ENCODE measurements at regions not wholly inside any gene's neighbourhood (a gene's known extent, or its start where the extent isn't known, plus 50 kb on each side); places are given as distances from the start of the nearest gene placed in this dataset.

DNA sequence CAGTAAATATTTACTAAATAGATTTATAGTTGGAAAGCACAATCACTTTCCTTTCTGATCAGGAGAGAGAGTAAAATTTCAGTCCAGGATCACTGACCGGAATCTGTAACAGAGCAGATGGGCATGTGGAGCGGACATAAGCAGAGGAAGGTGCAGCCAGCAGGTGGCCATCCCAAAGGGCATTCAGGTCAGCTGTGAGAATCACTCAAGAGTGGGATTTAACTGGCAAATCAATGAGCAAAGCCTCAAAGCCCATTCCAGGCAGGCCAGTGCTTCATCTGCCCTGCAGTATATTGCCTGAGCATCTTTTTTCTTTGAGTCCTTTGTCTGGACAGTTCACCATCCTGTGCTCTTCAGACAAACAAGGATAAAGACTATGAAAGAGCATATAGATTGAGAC lies 166.4 kb upstream of the SLC14A2 start:
- H3K9me3 ChIP-seq (ENCODE audit: control extremely low read depth in 1 of 3, control insufficient read depth in 2 of 3, insufficient read depth in 1 of 3, low read length in 2 of 3): no peaks in the 10 kb centered on the region
- no peak overlapping the region for H3K4me3 ChIP-seq (ENCODE audit: control extremely low read depth in 1 of 5, extremely low read depth in 1 of 5, insufficient read depth in 1 of 5, low read depth in 2 of 5, low read length in 4 of 5)
- ChIA-PET CTCF (interaction anchor here (0.8 kb wide), 1 partner anchor 33 kb away, joined by 3 read pairs; no protein-coding TSS in a partner anchor), POLR2A (no interaction called here)
- H3K4me2 ChIP-seq (replicated peaks; ENCODE audit: low read depth, low read length, poor library complexity, severe bottlenecking): no peak overlapping the region
- Mint-ChIP-seq H3K9me3 (ENCODE audit: insufficient read depth) (no peaks in the 10 kb centered on the region), H3K4me1 (peaks cover 2% of the 10 kb centered on the region), H3K27me3 (peaks cover 15% of the 10 kb centered on the region), H3K27ac (no peak overlapping the region), H3K4me3 (no peak overlapping the region)
- no peak overlapping the region for H3K9ac ChIP-seq (ENCODE audit: low read length)
- H3K27ac ChIP-seq (ENCODE audit: low read length in 2 of 2): no peak overlapping the region
- intact Hi-C loops (cut with micrococcal nuclease): no loop called here
- H3K79me2 ChIP-seq (ENCODE audit: control insufficient read depth, insufficient read depth, low read length): no peaks in the 10 kb centered on the region
- no peak for TF ChIP-seq EZH2 (IDR thresholded peaks at IDR 0.05; ENCODE audit: borderline replicate concordance, insufficient read depth, low read depth, low read length, poor library complexity, severe bottlenecking)
- TF ChIP-seq, protein P1, sequence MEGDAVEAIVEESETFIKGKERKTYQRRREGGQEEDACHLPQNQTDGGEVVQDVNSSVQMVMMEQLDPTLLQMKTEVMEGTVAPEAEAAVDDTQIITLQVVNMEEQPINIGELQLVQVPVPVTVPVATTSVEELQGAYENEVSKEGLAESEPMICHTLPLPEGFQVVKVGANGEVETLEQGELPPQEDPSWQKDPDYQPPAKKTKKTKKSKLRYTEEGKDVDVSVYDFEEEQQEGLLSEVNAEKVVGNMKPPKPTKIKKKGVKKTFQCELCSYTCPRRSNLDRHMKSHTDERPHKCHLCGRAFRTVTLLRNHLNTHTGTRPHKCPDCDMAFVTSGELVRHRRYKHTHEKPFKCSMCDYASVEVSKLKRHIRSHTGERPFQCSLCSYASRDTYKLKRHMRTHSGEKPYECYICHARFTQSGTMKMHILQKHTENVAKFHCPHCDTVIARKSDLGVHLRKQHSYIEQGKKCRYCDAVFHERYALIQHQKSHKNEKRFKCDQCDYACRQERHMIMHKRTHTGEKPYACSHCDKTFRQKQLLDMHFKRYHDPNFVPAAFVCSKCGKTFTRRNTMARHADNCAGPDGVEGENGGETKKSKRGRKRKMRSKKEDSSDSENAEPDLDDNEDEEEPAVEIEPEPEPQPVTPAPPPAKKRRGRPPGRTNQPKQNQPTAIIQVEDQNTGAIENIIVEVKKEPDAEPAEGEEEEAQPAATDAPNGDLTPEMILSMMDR (IDR thresholded peaks at IDR 0.05): no peak
- no peaks in the 10 kb centered on the region for H4K20me1 ChIP-seq (ENCODE audit: control insufficient read depth, insufficient read depth, low read length, poor library complexity, severe bottlenecking)
- DNase-seq (no peak), ATAC-seq (ENCODE audit: low read depth) (no peak)
- 97% methylated on average over 2 of the region's 2 CpGs for WGBS (ENCODE audit: insufficient coverage)
- H2AFZ ChIP-seq (ENCODE audit: insufficient read depth, low read depth, low read length, poor library complexity, severe bottlenecking): no peak overlapping the region
- no peaks in the 10 kb centered on the region for H3K4me1 ChIP-seq (ENCODE audit: control insufficient read depth in 2 of 2, insufficient read depth in 2 of 2, low read length in 2 of 2)
- peaks cover 0 to 10% (median 0%) of the 10 kb centered on the region in 4 experiments for H3K27me3 ChIP-seq (replicated peaks in 1 of 4; ENCODE audit: control extremely low read depth in 1 of 4, control insufficient read depth in 3 of 4, insufficient read depth in 4 of 4, low read length in 3 of 4)
- no peaks in the 10 kb centered on the region for H3K36me3 ChIP-seq (replicated peaks in 1 of 2; ENCODE audit: control extremely low read depth in 1 of 2, control insufficient read depth in 1 of 2, extremely low read depth in 1 of 2, insufficient read depth in 2 of 2, low read length in 1 of 2)

DNA sequence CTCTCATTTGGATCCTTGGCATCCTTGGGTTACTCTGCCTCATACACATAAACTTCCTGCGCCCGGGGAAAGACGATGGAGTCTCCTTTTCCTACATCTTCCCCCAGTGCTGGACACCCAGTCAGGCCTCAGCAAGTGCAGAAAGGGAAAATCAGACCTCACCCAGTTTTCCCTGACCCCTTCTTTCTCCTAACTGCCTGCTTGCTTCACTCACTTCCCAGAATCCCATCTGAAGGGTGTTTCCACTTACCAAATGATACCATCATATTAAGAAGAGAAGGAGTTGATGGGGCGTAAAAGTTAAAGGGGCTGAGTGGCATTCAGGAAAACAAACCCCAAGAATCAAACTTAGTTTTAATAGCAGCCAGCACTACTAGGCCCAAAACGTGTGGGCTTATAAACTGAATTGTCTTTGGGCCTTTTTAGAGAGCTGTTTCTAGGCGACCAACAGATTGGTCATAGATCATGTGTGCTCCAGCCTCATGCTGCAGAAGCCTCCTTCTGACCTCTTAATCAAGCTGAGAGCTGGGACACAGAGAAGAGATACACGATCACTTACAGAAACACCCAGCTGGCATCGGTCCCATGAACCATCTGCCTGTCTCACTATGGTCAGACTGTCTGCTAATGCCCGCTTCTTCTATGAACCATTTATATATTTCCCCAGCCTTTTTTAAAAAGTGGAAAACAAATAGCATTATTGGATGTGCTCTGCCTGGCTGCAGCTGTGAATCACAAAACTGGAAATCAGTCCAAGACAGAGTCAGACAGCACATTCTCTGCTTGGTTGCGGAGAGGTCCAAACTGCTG lies 165.7 kb upstream of the SLC14A2 start:
- no peaks in the 10 kb centered on the region for H4K20me1 ChIP-seq (ENCODE audit: control insufficient read depth, insufficient read depth, low read length, poor library complexity, severe bottlenecking)
- H3K4me1 Mint-ChIP-seq: peaks cover 9% of the 10 kb centered on the region
- intact Hi-C loops (cut with micrococcal nuclease): no loop called here

More for the DNA sequence above, 165.7 kb upstream of the SLC14A2 start:
- H3K27ac ChIP-seq (ENCODE audit: low read length in 2 of 2): no peak overlapping the region
- no peaks in the 10 kb centered on the region for H3K9me3 ChIP-seq (ENCODE audit: control extremely low read depth in 1 of 3, control insufficient read depth in 2 of 3, insufficient read depth in 1 of 3, low read length in 2 of 3)
- no peak overlapping the region for H3K4me3 ChIP-seq (ENCODE audit: control extremely low read depth in 1 of 5, extremely low read depth in 1 of 5, insufficient read depth in 1 of 5, low read depth in 2 of 5, low read length in 4 of 5)
- H3K27me3 ChIP-seq (replicated peaks in 1 of 4; ENCODE audit: control extremely low read depth in 1 of 4, control insufficient read depth in 3 of 4, insufficient read depth in 4 of 4, low read length in 3 of 4): peaks cover 0 to 10% (median 0%) of the 10 kb centered on the region in 4 experiments
- no peaks in the 10 kb centered on the region for H3K36me3 ChIP-seq (replicated peaks in 1 of 2; ENCODE audit: control extremely low read depth in 1 of 2, control insufficient read depth in 1 of 2, extremely low read depth in 1 of 2, insufficient read depth in 2 of 2, low read length in 1 of 2)
- H2AFZ ChIP-seq (ENCODE audit: insufficient read depth, low read depth, low read length, poor library complexity, severe bottlenecking): no peak overlapping the region
- no peaks in the 10 kb centered on the region for H3K9me3 Mint-ChIP-seq (ENCODE audit: insufficient read depth)
- ChIA-PET CTCF (no interaction called here), POLR2A (no interaction called here)
- ATAC-seq (ENCODE audit: low read depth) (no peak), DNase-seq (no peak)
- H3K4me1 ChIP-seq (ENCODE audit: control insufficient read depth in 2 of 2, insufficient read depth in 2 of 2, low read length in 2 of 2): peaks cover 0 to 3% of the 10 kb centered on the region in 2 donors
- H3K4me3 Mint-ChIP-seq: no peak overlapping the region
- TF ChIP-seq, protein P1 (IDR thresholded peaks at IDR 0.05): no peak
- TF ChIP-seq EZH2 (IDR thresholded peaks at IDR 0.05; ENCODE audit: borderline replicate concordance, insufficient read depth, low read depth, low read length, poor library complexity, severe bottlenecking): no peak
- WGBS (ENCODE audit: insufficient coverage): 93% methylated on average over 7 of the region's 10 CpGs
- peaks cover 10% of the 10 kb centered on the region for H3K27me3 Mint-ChIP-seq
- no peaks in the 10 kb centered on the region for H3K79me2 ChIP-seq (ENCODE audit: control insufficient read depth, insufficient read depth, low read length)
- H3K4me2 ChIP-seq (replicated peaks; ENCODE audit: low read depth, low read length, poor library complexity, severe bottlenecking): no peak overlapping the region
- no peak overlapping the region for H3K9ac ChIP-seq (ENCODE audit: low read length)
- H3K27ac Mint-ChIP-seq: no peak overlapping the region
